WTC11 (cell line): ENCODE measurements at regions not wholly inside any gene's neighbourhood (a gene's known extent, or its start where the extent isn't known, plus 50 kb on each side); places are given as distances from the start of the nearest gene placed in this dataset.
A peak's percentile ranks its signal among the peaks of the same experiment; 100 is the strongest.

Experiments used
- ATAC-seq: fragments of 200-7000 bp; cut with Tn5 transposase; 2 replicates; pipeline ENCODE4 v1.10.0; 2021; ENCODE audit warnings: mild to moderate bottlenecking, moderate library complexity
- CTCF ChIA-PET: fragments of 300-600 bp; sonication (Branson Sonifier 250); formaldehyde crosslinking; loops from one replicate; lab custom pipeline; 2021; ENCODE audit warnings: antibody characterized with exemption; lab: Charles Lee
- POLR2A ChIA-PET: fragments of 350-600 bp; sonication (Branson Sonifier 250); formaldehyde crosslinking; loops from one replicate; lab custom pipeline; 2021; ENCODE audit warnings: antibody characterized with exemption; lab: Charles Lee
- DNase-seq: peaks from one replicate; pipeline ENCODE4 v3.0.0; 2021; ENCODE audit warnings: low spot score
- H3K27ac Mint-ChIP-seq: 2 replicates; pipeline ENCODE4 v1.8.0; 2021; ENCODE audit warnings: mixed read lengths
- H3K27me3 Mint-ChIP-seq: 2 replicates; pipeline ENCODE4 v1.8.0; 2021; ENCODE audit warnings: low read depth, mild to moderate bottlenecking, moderate library complexity, mixed read lengths
- H3K36me3 Mint-ChIP-seq: 2 replicates; pipeline ENCODE4 v1.8.0; 2021; ENCODE audit warnings: mixed read lengths
- H3K4me1 Mint-ChIP-seq: 2 replicates; pipeline ENCODE4 v1.8.0; 2022; ENCODE audit warnings: mixed read lengths
- H3K4me3 Mint-ChIP-seq: 2 replicates; pipeline ENCODE4 v1.8.0; 2021; ENCODE audit warnings: mild to moderate bottlenecking, moderate library complexity, mixed read lengths
- H3K9me3 Mint-ChIP-seq: 2 replicates; pipeline ENCODE4 v1.8.0; 2021; ENCODE audit warnings: mixed read lengths
- CREM ChIP-seq: sonication (generic); formaldehyde crosslinking; IDR thresholded peaks from 2 replicates; pipeline ENCODE4 v1.8.1; 2022; ENCODE audit warnings: mild to moderate bottlenecking, missing genetic modification reagents, moderate library complexity
- FOXP1 ChIP-seq: sonication (generic); formaldehyde crosslinking; IDR thresholded peaks from 2 replicates; pipeline ENCODE4 v1.8.0; 2022; ENCODE audit warnings: missing genetic modification reagents, mild to moderate bottlenecking, moderate library complexity, borderline replicate concordance
- GABPB1 ChIP-seq: sonication (generic); formaldehyde crosslinking; IDR thresholded peaks from 2 replicates; pipeline ENCODE4 v1.8.1; 2023; ENCODE audit warnings: mild to moderate bottlenecking, missing genetic modification reagents
- IRF2 ChIP-seq: sonication (generic); formaldehyde crosslinking; IDR thresholded peaks from 2 replicates; pipeline ENCODE4 v1.8.0; 2022; ENCODE audit warnings: low read depth, missing genetic modification reagents, borderline replicate concordance
- MYBL2 ChIP-seq: sonication (generic); formaldehyde crosslinking; IDR thresholded peaks from 2 replicates; pipeline ENCODE4 v1.8.1; 2023; ENCODE audit warnings: mild to moderate bottlenecking, moderate library complexity, missing genetic modification reagents
- RELA ChIP-seq: sonication (generic); formaldehyde crosslinking; IDR thresholded peaks from 2 replicates; pipeline ENCODE4 v1.8.1; 2022; ENCODE audit warnings: missing genetic modification reagents, mild to moderate bottlenecking, borderline replicate concordance
- ZNF317 ChIP-seq: sonication (generic); formaldehyde crosslinking; IDR thresholded peaks from 2 replicates; pipeline ENCODE4 v1.8.1; 2023; ENCODE audit warnings: low read depth, mild to moderate bottlenecking, moderate library complexity, missing genetic modification reagents, borderline replicate concordance
- ZNF671 ChIP-seq: fragments of 250-450 bp; sonication (Bioruptor Pico); IDR thresholded peaks from 2 replicates; pipeline ENCODE4 v1.8.0; 2021; ENCODE audit warnings: mild to moderate bottlenecking
- TF ChIP-seq, protein P1 (sequence below): fragments of 200-600 bp; IDR thresholded peaks from 2 replicates; pipeline ENCODE4 v1.8.0; 2022; ENCODE audit warnings: antibody characterized with exemption
- TF ChIP-seq, protein P2 (sequence below): sonication (generic); formaldehyde crosslinking; IDR thresholded peaks from 2 replicates; pipeline ENCODE4 v1.8.1; 2023; ENCODE audit warnings: mild to moderate bottlenecking, missing genetic modification reagents
- TF ChIP-seq, protein P3 (sequence below): fragments of 250-450 bp; sonication (Bioruptor Pico); IDR thresholded peaks from 2 replicates; pipeline ENCODE4 v2.1.2; 2022; ENCODE audit warnings: mild to moderate bottlenecking, moderate library complexity
- TF ChIP-seq, protein P4 (sequence below): sonication (generic); formaldehyde crosslinking; IDR thresholded peaks from 2 replicates; pipeline ENCODE4 v1.8.1; 2023; ENCODE audit warnings: mild to moderate bottlenecking, missing genetic modification reagents, moderate library complexity
- TF ChIP-seq, protein P5 (sequence below): fragments of 250-450 bp; sonication (Bioruptor Pico); IDR thresholded peaks from 2 replicates; pipeline ENCODE4 v1.9.0; 2021; ENCODE audit warnings: moderate library complexity, mild to moderate bottlenecking, inconsistent platforms, borderline replicate concordance
- TF ChIP-seq, protein P6 (sequence below): fragments of 250-450 bp; sonication (Bioruptor Pico); IDR thresholded peaks from 2 replicates; pipeline ENCODE4 v1.8.0; 2021; ENCODE audit warnings: mild to moderate bottlenecking
- TF ChIP-seq, protein P7 (sequence below): fragments of 250-450 bp; sonication (Bioruptor Pico); IDR thresholded peaks from 2 replicates; pipeline ENCODE4 v1.9.0; 2021; ENCODE audit warnings: mild to moderate bottlenecking
- TF ChIP-seq, protein P8 (sequence below): sonication (generic); formaldehyde crosslinking; IDR thresholded peaks from 2 replicates; pipeline ENCODE4 v1.8.0; 2022; ENCODE audit warnings: missing genetic modification reagents
- TF ChIP-seq, protein P9 (sequence below): sonication (generic); formaldehyde crosslinking; conservative IDR thresholded peaks from 2 replicates; pipeline ENCODE4 v1.8.1; 2023; ENCODE audit warnings: mild to moderate bottlenecking, low read depth, missing genetic modification reagents, moderate library complexity

DNA sequence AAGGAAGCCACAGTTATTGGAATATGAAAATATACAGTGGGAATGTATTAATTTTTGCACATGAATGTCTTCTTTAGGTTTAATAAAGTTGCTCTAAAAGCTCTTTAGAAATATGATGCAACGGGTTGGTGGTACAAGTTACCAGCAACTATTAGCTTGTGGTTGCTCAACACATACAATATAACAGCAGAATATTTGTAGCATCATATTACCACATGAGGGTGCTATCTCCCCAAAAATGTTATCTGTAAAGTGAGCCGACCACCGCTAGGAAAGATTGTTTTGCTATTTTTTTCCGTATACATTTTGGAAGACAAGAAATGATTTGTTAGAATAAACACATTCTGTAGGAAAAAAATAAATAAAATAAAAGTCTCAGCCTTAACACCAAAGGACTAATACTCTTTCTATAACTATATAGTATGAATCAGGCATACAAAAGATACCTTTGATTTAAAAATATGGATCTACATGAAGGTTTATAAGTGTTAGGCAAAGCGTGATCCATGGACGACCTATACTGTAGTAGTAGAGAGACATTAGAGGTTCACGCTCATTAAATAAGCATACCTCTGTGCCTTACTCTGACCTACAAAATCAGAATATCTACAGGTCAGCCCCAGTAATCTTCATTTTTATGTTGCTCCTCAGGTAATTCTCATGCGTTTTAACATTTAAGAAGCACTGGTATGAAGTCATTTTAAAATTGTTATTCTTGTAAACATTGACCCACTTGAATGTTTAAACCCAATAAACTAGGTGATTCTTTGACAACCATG is 1110.6 kb upstream of the ACVR2A start:
- peaks cover 6% of the 10 kb centered on the region for H3K4me1 Mint-ChIP-seq
- TF ChIP-seq, protein P1, sequence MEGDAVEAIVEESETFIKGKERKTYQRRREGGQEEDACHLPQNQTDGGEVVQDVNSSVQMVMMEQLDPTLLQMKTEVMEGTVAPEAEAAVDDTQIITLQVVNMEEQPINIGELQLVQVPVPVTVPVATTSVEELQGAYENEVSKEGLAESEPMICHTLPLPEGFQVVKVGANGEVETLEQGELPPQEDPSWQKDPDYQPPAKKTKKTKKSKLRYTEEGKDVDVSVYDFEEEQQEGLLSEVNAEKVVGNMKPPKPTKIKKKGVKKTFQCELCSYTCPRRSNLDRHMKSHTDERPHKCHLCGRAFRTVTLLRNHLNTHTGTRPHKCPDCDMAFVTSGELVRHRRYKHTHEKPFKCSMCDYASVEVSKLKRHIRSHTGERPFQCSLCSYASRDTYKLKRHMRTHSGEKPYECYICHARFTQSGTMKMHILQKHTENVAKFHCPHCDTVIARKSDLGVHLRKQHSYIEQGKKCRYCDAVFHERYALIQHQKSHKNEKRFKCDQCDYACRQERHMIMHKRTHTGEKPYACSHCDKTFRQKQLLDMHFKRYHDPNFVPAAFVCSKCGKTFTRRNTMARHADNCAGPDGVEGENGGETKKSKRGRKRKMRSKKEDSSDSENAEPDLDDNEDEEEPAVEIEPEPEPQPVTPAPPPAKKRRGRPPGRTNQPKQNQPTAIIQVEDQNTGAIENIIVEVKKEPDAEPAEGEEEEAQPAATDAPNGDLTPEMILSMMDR = peak; percentile 29; the same call in 1 of the 2 replicates
- TF ChIP-seq GABPB1 (CRISPR knock-in tag) = peak; percentile 61; the same call in 1 of the 2 replicates
- TF ChIP-seq, protein P2, sequence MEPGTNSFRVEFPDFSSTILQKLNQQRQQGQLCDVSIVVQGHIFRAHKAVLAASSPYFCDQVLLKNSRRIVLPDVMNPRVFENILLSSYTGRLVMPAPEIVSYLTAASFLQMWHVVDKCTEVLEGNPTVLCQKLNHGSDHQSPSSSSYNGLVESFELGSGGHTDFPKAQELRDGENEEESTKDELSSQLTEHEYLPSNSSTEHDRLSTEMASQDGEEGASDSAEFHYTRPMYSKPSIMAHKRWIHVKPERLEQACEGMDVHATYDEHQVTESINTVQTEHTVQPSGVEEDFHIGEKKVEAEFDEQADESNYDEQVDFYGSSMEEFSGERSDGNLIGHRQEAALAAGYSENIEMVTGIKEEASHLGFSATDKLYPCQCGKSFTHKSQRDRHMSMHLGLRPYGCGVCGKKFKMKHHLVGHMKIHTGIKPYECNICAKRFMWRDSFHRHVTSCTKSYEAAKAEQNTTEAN (CRISPR knock-in tag) = no peak
- TF ChIP-seq, all 79 proteins: peak for 2
- H3K36me3 Mint-ChIP-seq = no peaks in the 10 kb centered on the region
- ChIA-PET CTCF (interaction anchor here (0.6 to 1.2 kb wide), 21 partner anchors 9 to 773 kb away, joined by 3 to 12 read pairs (median 3); no protein-coding TSS in a partner anchor), POLR2A (no interaction called here)
- H3K27me3 Mint-ChIP-seq = no peaks in the 10 kb centered on the region
- ATAC-seq (peak; percentile 90), DNase-seq (no peak)
- H3K9me3 Mint-ChIP-seq = no peaks in the 10 kb centered on the region
- no peak overlapping the region for H3K27ac Mint-ChIP-seq
- no peak overlapping the region for H3K4me3 Mint-ChIP-seq

DNA sequence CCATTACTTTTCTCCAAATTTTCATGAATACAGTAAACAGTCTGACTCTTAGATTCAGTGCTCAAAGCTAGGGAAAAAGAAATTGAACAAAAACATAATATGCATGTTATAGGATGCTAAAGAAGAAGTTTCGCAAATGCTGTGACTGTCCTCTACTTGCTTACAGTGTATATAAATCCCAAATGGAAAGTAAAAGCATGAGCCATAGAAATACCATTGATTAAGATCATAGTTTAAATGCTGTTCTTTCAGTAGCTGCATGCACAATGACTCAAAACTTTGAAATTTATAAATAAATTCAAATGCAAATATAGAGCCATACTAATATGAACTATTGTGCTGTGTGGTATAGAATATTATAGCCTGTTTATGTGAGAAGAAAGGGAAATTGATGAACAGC is 1113.9 kb upstream of the ACVR2A start:
- no peak for ATAC-seq
- Mint-ChIP-seq H3K9me3 (no peaks in the 10 kb centered on the region), H3K4me1 (peaks cover 6% of the 10 kb centered on the region), H3K27me3 (no peaks in the 10 kb centered on the region), H3K4me3 (no peak overlapping the region), H3K27ac (no peak overlapping the region), H3K36me3 (no peaks in the 10 kb centered on the region)
- ChIA-PET CTCF (interaction anchor here (1.0 kb wide), 1 partner anchor 8 kb away, joined by 3 read pairs; no protein-coding TSS in a partner anchor), POLR2A (no interaction called here)
- TF ChIP-seq ZNF317 (CRISPR knock-in tag) (no peak), MYBL2 (CRISPR knock-in tag) (no peak), ZNF671 (no peak), CREM (CRISPR knock-in tag) (no peak), RELA (CRISPR knock-in tag) (no peak), FOXP1 (CRISPR knock-in tag) (no peak), IRF2 (CRISPR knock-in tag) (no peak)
- TF ChIP-seq, protein P3, sequence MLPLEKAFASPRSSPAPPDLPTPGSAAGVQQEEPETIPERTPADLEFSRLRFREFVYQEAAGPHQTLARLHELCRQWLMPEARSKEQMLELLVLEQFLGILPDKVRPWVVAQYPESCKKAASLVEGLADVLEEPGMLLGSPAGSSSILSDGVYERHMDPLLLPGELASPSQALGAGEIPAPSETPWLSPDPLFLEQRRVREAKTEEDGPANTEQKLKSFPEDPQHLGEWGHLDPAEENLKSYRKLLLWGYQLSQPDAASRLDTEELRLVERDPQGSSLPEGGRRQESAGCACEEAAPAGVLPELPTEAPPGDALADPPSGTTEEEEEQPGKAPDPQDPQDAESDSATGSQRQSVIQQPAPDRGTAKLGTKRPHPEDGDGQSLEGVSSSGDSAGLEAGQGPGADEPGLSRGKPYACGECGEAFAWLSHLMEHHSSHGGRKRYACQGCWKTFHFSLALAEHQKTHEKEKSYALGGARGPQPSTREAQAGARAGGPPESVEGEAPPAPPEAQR (CRISPR knock-in tag) = no peak
- TF ChIP-seq, protein P4, sequence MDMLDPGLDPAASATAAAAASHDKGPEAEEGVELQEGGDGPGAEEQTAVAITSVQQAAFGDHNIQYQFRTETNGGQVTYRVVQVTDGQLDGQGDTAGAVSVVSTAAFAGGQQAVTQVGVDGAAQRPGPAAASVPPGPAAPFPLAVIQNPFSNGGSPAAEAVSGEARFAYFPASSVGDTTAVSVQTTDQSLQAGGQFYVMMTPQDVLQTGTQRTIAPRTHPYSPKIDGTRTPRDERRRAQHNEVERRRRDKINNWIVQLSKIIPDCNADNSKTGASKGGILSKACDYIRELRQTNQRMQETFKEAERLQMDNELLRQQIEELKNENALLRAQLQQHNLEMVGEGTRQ (CRISPR knock-in tag) = no peak
- TF ChIP-seq, protein P5, sequence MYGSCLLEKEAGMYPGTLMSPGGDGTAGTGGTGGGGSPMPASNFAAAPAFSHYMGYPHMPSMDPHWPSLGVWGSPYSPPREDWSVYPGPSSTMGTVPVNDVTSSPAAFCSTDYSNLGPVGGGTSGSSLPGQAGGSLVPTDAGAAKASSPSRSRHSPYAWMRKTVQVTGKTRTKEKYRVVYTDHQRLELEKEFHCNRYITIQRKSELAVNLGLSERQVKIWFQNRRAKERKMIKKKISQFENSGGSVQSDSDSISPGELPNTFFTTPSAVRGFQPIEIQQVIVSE (CRISPR knock-in tag) = no peak
- TF ChIP-seq, protein P6, sequence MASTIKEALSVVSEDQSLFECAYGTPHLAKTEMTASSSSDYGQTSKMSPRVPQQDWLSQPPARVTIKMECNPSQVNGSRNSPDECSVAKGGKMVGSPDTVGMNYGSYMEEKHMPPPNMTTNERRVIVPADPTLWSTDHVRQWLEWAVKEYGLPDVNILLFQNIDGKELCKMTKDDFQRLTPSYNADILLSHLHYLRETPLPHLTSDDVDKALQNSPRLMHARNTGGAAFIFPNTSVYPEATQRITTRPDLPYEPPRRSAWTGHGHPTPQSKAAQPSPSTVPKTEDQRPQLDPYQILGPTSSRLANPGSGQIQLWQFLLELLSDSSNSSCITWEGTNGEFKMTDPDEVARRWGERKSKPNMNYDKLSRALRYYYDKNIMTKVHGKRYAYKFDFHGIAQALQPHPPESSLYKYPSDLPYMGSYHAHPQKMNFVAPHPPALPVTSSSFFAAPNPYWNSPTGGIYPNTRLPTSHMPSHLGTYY = no peak
- TF ChIP-seq, protein P7, sequence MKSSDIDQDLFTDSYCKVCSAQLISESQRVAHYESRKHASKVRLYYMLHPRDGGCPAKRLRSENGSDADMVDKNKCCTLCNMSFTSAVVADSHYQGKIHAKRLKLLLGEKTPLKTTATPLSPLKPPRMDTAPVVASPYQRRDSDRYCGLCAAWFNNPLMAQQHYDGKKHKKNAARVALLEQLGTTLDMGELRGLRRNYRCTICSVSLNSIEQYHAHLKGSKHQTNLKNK (CRISPR knock-in tag) = no peak
- TF ChIP-seq, protein P8, sequence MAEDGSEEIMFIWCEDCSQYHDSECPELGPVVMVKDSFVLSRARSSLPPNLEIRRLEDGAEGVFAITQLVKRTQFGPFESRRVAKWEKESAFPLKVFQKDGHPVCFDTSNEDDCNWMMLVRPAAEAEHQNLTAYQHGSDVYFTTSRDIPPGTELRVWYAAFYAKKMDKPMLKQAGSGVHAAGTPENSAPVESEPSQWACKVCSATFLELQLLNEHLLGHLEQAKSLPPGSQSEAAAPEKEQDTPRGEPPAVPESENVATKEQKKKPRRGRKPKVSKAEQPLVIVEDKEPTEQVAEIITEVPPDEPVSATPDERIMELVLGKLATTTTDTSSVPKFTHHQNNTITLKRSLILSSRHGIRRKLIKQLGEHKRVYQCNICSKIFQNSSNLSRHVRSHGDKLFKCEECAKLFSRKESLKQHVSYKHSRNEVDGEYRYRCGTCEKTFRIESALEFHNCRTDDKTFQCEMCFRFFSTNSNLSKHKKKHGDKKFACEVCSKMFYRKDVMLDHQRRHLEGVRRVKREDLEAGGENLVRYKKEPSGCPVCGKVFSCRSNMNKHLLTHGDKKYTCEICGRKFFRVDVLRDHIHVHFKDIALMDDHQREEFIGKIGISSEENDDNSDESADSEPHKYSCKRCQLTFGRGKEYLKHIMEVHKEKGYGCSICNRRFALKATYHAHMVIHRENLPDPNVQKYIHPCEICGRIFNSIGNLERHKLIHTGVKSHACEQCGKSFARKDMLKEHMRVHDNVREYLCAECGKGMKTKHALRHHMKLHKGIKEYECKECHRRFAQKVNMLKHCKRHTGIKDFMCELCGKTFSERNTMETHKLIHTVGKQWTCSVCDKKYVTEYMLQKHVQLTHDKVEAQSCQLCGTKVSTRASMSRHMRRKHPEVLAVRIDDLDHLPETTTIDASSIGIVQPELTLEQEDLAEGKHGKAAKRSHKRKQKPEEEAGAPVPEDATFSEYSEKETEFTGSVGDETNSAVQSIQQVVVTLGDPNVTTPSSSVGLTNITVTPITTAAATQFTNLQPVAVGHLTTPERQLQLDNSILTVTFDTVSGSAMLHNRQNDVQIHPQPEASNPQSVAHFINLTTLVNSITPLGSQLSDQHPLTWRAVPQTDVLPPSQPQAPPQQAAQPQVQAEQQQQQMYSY = no peak
- TF ChIP-seq, protein P9, sequence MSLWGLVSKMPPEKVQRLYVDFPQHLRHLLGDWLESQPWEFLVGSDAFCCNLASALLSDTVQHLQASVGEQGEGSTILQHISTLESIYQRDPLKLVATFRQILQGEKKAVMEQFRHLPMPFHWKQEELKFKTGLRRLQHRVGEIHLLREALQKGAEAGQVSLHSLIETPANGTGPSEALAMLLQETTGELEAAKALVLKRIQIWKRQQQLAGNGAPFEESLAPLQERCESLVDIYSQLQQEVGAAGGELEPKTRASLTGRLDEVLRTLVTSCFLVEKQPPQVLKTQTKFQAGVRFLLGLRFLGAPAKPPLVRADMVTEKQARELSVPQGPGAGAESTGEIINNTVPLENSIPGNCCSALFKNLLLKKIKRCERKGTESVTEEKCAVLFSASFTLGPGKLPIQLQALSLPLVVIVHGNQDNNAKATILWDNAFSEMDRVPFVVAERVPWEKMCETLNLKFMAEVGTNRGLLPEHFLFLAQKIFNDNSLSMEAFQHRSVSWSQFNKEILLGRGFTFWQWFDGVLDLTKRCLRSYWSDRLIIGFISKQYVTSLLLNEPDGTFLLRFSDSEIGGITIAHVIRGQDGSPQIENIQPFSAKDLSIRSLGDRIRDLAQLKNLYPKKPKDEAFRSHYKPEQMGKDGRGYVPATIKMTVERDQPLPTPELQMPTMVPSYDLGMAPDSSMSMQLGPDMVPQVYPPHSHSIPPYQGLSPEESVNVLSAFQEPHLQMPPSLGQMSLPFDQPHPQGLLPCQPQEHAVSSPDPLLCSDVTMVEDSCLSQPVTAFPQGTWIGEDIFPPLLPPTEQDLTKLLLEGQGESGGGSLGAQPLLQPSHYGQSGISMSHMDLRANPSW (CRISPR knock-in tag) = no peak
- DNase-seq = no peak
